ENCODE measurements at regions not wholly inside any gene's neighbourhood (a gene's known extent, or its start where the extent isn't known, plus 50 kb on each side); places are given as distances from the start of the nearest gene placed in this dataset.

GRCh38 chr6:91098006-91098405 is 511.1 kb upstream of the MAP3K7 start:
- TF ChIP-seq CTCF (conservative IDR thresholded peaks at IDR 0.05; ENCODE audit: low read depth, low read length) (no peak), EZH2 (IDR thresholded peaks at IDR 0.05; ENCODE audit: borderline replicate concordance, low read depth, low read length, poor library complexity, severe bottlenecking) (no peak)

Measured in A673 (cell line).